ENCODE measurements at regions not wholly inside any gene's neighbourhood (a gene's known extent, or its start where the extent isn't known, plus 50 kb on each side); places are given as distances from the start of the nearest gene placed in this dataset.

GRCh38 chr6:18883851-18884250 is 496.7 kb downstream of the RNF144B start:
- no peaks in the 10 kb centered on the region for H3K27me3 ChIP-seq (ENCODE audit: control insufficient read depth in 2 of 2, insufficient read depth in 1 of 2, low read length in 1 of 2)
- H3K4me1 ChIP-seq (ENCODE audit: control insufficient read depth in 2 of 2, insufficient read depth in 2 of 2, low read length in 2 of 2), result no peaks in the 10 kb centered on the region
- no peak for DNase-seq (ENCODE audit: low read depth in 6 of 9, low spot score in 9 of 9)
- H3K9me3 ChIP-seq (ENCODE audit: control insufficient read depth in 2 of 2, insufficient read depth in 1 of 2, low read length in 1 of 2), result peaks cover 0 to 3% of the 10 kb centered on the region in 2 donors
- no peaks in the 10 kb centered on the region for H3K36me3 ChIP-seq (ENCODE audit: control insufficient read depth in 2 of 2, insufficient read depth in 2 of 2, low read length in 1 of 2)
- 88% methylated on average over 3 of the region's 3 CpGs for WGBS
- H3K27ac ChIP-seq (ENCODE audit: low read depth in 1 of 2, low read length in 1 of 2), result no peak overlapping the region
- H3K4me3 ChIP-seq (ENCODE audit: low read length in 2 of 2), result no peak overlapping the region

- WGBS, result 73% methylated on average over 7 of the region's 7 CpGs
- H3K27ac ChIP-seq (ENCODE audit: low read depth in 1 of 2, low read length in 1 of 2), result no peak overlapping the region
- no peak for DNase-seq (ENCODE audit: low read depth in 6 of 9, low spot score in 9 of 9)
Measured at GRCh38 chr6:18893540-18894269, 506.6 kb downstream of the RNF144B start.

GRCh38 chr6:18897350-18897749 is 510.2 kb downstream of the RNF144B start:
- Histone ChIP-seq H3K4me3 (ENCODE audit: low read length in 2 of 2) (no peak overlapping the region), H3K4me1 (ENCODE audit: control insufficient read depth in 2 of 2, insufficient read depth in 2 of 2, low read length in 2 of 2) (no peaks in the 10 kb centered on the region), H3K9me3 (ENCODE audit: control insufficient read depth in 2 of 2, insufficient read depth in 1 of 2, low read length in 1 of 2) (peaks cover 0 to 2% of the 10 kb centered on the region in 2 donors), H3K27me3 (ENCODE audit: control insufficient read depth in 2 of 2, insufficient read depth in 1 of 2, low read length in 1 of 2) (no peaks in the 10 kb centered on the region), H3K27ac (ENCODE audit: low read depth in 1 of 2, low read length in 1 of 2) (no peak overlapping the region), H3K36me3 (ENCODE audit: control insufficient read depth in 2 of 2, insufficient read depth in 2 of 2, low read length in 1 of 2) (no peaks in the 10 kb centered on the region)
- DNase-seq (ENCODE audit: low read depth in 6 of 9, low spot score in 9 of 9), result no peak

More at GRCh38 chr6:18893540-18894269, 506.6 kb downstream of the RNF144B start:
- Histone ChIP-seq H3K4me3 (ENCODE audit: low read length in 2 of 2) (no peak overlapping the region), H3K9me3 (ENCODE audit: control insufficient read depth in 2 of 2, insufficient read depth in 1 of 2, low read length in 1 of 2) (no peaks in the 10 kb centered on the region), H3K27me3 (ENCODE audit: control insufficient read depth in 2 of 2, insufficient read depth in 1 of 2, low read length in 1 of 2) (no peaks in the 10 kb centered on the region), H3K4me1 (ENCODE audit: control insufficient read depth in 2 of 2, insufficient read depth in 2 of 2, low read length in 2 of 2) (no peaks in the 10 kb centered on the region), H3K36me3 (ENCODE audit: control insufficient read depth in 2 of 2, insufficient read depth in 2 of 2, low read length in 1 of 2) (no peaks in the 10 kb centered on the region)

DNA sequence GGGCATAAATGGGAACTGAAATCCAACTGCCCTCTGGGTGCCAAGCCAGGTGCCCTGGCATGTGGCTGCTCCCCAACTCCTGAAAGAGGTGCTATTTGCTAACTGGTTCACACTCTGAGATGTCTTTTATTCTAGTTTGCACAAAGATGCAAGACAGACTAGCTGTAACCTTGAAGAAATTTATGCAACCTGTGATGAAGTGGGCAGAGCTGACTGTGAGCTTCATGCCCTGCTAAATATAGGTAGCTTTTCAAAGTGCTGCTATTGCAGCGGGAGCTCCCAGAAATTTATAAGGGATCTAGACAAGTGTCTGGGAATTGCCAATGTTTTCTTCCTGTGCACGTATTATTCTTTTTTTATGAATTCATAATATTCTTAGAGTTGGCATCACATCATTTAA is 517.5 kb downstream of the RNF144B start:
- Histone ChIP-seq H3K36me3 (ENCODE audit: control insufficient read depth in 2 of 2, insufficient read depth in 2 of 2, low read length in 1 of 2) (no peaks in the 10 kb centered on the region), H3K9me3 (ENCODE audit: control insufficient read depth in 2 of 2, insufficient read depth in 1 of 2, low read length in 1 of 2) (peaks cover 0 to 2% of the 10 kb centered on the region in 2 donors), H3K4me1 (ENCODE audit: control insufficient read depth in 2 of 2, insufficient read depth in 2 of 2, low read length in 2 of 2) (no peaks in the 10 kb centered on the region), H3K4me3 (ENCODE audit: low read length in 2 of 2) (no peak overlapping the region), H3K27me3 (ENCODE audit: control insufficient read depth in 2 of 2, insufficient read depth in 1 of 2, low read length in 1 of 2) (no peaks in the 10 kb centered on the region), H3K27ac (ENCODE audit: low read depth in 1 of 2, low read length in 1 of 2) (no peak overlapping the region)
- no peak for DNase-seq (ENCODE audit: low read depth in 6 of 9, low spot score in 9 of 9)
- WGBS, result 94% methylated on average over 2 of the region's 2 CpGs

GRCh38 chr6:18920701-18921100 is 533.6 kb downstream of the RNF144B start:
- no peak for DNase-seq (ENCODE audit: low read depth in 6 of 9, low spot score in 9 of 9)
- Histone ChIP-seq H3K9me3 (ENCODE audit: control insufficient read depth in 2 of 2, insufficient read depth in 1 of 2, low read length in 1 of 2) (no peaks in the 10 kb centered on the region), H3K27me3 (ENCODE audit: control insufficient read depth in 2 of 2, insufficient read depth in 1 of 2, low read length in 1 of 2) (no peaks in the 10 kb centered on the region), H3K4me1 (ENCODE audit: control insufficient read depth in 2 of 2, insufficient read depth in 2 of 2, low read length in 2 of 2) (no peaks in the 10 kb centered on the region), H3K27ac (ENCODE audit: low read depth in 1 of 2, low read length in 1 of 2) (no peak overlapping the region), H3K4me3 (ENCODE audit: low read length in 2 of 2) (no peak overlapping the region), H3K36me3 (ENCODE audit: control insufficient read depth in 2 of 2, insufficient read depth in 2 of 2, low read length in 1 of 2) (no peaks in the 10 kb centered on the region)
- WGBS, result 93% methylated on average over 3 of the region's 3 CpGs

- Histone ChIP-seq H3K4me3 (ENCODE audit: low read length in 2 of 2) (no peak overlapping the region), H3K4me1 (ENCODE audit: control insufficient read depth in 2 of 2, insufficient read depth in 2 of 2, low read length in 2 of 2) (no peaks in the 10 kb centered on the region), H3K27ac (ENCODE audit: low read depth in 1 of 2, low read length in 1 of 2) (no peak overlapping the region), H3K36me3 (ENCODE audit: control insufficient read depth in 2 of 2, insufficient read depth in 2 of 2, low read length in 1 of 2) (no peaks in the 10 kb centered on the region), H3K27me3 (ENCODE audit: control insufficient read depth in 2 of 2, insufficient read depth in 1 of 2, low read length in 1 of 2) (no peaks in the 10 kb centered on the region), H3K9me3 (ENCODE audit: control insufficient read depth in 2 of 2, insufficient read depth in 1 of 2, low read length in 1 of 2) (no peaks in the 10 kb centered on the region)
- 89% methylated on average over 4 of the region's 4 CpGs for WGBS
- no peak for DNase-seq (ENCODE audit: low read depth in 6 of 9, low spot score in 9 of 9)
Measured at GRCh38 chr6:18931086-18931485, 543.9 kb downstream of the RNF144B start.

- WGBS, result 91% methylated on average over 1 of the region's 1 CpG
- no peak overlapping the region for H3K27ac ChIP-seq (ENCODE audit: low read depth in 1 of 2, low read length in 1 of 2)
- no peak overlapping the region for H3K4me3 ChIP-seq (ENCODE audit: low read length in 2 of 2)
- DNase-seq (ENCODE audit: low read depth in 6 of 9, low spot score in 9 of 9), result no peak
- no peaks in the 10 kb centered on the region for H3K36me3 ChIP-seq (ENCODE audit: control insufficient read depth in 2 of 2, insufficient read depth in 2 of 2, low read length in 1 of 2)
- no peaks in the 10 kb centered on the region for H3K27me3 ChIP-seq (ENCODE audit: control insufficient read depth in 2 of 2, insufficient read depth in 1 of 2, low read length in 1 of 2)
- no peaks in the 10 kb centered on the region for H3K9me3 ChIP-seq (ENCODE audit: control insufficient read depth in 2 of 2, insufficient read depth in 1 of 2, low read length in 1 of 2)
- no peaks in the 10 kb centered on the region for H3K4me1 ChIP-seq (ENCODE audit: control insufficient read depth in 2 of 2, insufficient read depth in 2 of 2, low read length in 2 of 2)
Measured at GRCh38 chr6:18958146-18958545, 571.0 kb downstream of the RNF144B start.

DNA sequence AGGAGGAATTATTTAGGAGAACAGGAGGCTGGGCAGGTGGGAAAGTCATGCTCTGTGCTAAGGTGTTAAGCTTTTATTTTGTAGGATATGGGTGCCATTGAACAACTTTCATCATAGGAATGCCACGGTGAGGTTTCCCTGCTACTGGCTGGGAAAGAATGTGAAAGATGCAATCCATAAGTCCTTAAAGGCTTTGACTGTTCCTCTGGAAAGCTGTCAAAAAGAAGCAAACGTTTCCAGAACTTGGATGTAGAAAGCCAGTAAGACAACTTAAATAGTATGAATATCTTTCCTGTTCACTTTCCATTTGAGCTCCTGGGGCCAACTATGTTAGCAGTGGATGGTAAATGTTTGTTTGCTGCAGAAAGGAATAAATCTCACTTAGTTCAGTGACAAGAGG is 574.4 kb downstream of the RNF144B start:
- Histone ChIP-seq H3K4me1 (ENCODE audit: control insufficient read depth in 2 of 2, insufficient read depth in 2 of 2, low read length in 2 of 2) (no peaks in the 10 kb centered on the region), H3K27ac (ENCODE audit: low read depth in 1 of 2, low read length in 1 of 2) (peak overlapping the region in 1 of 2 donors; percentile 11), H3K4me3 (ENCODE audit: low read length in 2 of 2) (no peak overlapping the region), H3K9me3 (ENCODE audit: control insufficient read depth in 2 of 2, insufficient read depth in 1 of 2, low read length in 1 of 2) (no peaks in the 10 kb centered on the region), H3K36me3 (ENCODE audit: control insufficient read depth in 2 of 2, insufficient read depth in 2 of 2, low read length in 1 of 2) (no peaks in the 10 kb centered on the region), H3K27me3 (ENCODE audit: control insufficient read depth in 2 of 2, insufficient read depth in 1 of 2, low read length in 1 of 2) (no peaks in the 10 kb centered on the region)
- 80% methylated on average over 2 of the region's 2 CpGs for WGBS
- no peak for DNase-seq (ENCODE audit: low read depth in 6 of 9, low spot score in 9 of 9)

DNA sequence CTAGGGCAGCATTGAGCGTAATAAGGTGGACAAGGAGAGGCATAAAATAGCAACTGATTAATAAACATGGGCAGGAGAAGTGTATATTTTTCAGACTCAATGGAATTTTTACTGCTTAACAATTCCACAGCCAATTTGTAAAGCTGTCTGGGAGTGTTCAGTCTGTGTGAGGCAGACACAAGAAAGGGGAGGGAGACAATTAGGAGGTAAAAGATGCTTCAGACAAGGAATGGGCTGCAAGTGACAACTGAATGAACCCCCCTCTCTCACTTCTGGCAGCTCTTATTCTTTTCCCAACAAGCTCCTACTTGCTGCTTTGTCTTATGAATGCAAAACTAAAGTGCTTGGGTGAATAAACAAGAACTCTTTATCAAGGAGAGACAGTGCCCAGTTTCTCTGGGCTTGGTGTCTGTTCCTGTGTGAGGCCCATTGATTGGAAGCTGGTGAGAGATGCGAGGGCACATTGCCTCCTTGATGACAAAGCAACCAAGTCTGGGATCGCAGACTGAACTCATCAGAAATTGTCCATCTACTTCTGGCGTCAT is 575.3 kb downstream of the RNF144B start:
- no peaks in the 10 kb centered on the region for H3K4me1 ChIP-seq (ENCODE audit: control insufficient read depth in 2 of 2, insufficient read depth in 2 of 2, low read length in 2 of 2)
- H3K27me3 ChIP-seq (ENCODE audit: control insufficient read depth in 2 of 2, insufficient read depth in 1 of 2, low read length in 1 of 2), result no peaks in the 10 kb centered on the region
- DNase-seq (ENCODE audit: low read depth in 6 of 9, low spot score in 9 of 9), result no peak
- H3K9me3 ChIP-seq (ENCODE audit: control insufficient read depth in 2 of 2, insufficient read depth in 1 of 2, low read length in 1 of 2), result no peaks in the 10 kb centered on the region
- no peak overlapping the region for H3K4me3 ChIP-seq (ENCODE audit: low read length in 2 of 2)
- 93% methylated on average over 4 of the region's 4 CpGs for whole genome bisulfite sequencing
- H3K27ac ChIP-seq (ENCODE audit: low read depth in 1 of 2, low read length in 1 of 2), result no peak overlapping the region
- no peaks in the 10 kb centered on the region for H3K36me3 ChIP-seq (ENCODE audit: control insufficient read depth in 2 of 2, insufficient read depth in 2 of 2, low read length in 1 of 2)

Measured in thymus (tissue), 11 donors.